ENCODE measurements at regions not wholly inside any gene's neighbourhood (a gene's known extent, or its start where the extent isn't known, plus 50 kb on each side); places are given as distances from the start of the nearest gene placed in this dataset.

- TF ChIP-seq, protein P1, sequence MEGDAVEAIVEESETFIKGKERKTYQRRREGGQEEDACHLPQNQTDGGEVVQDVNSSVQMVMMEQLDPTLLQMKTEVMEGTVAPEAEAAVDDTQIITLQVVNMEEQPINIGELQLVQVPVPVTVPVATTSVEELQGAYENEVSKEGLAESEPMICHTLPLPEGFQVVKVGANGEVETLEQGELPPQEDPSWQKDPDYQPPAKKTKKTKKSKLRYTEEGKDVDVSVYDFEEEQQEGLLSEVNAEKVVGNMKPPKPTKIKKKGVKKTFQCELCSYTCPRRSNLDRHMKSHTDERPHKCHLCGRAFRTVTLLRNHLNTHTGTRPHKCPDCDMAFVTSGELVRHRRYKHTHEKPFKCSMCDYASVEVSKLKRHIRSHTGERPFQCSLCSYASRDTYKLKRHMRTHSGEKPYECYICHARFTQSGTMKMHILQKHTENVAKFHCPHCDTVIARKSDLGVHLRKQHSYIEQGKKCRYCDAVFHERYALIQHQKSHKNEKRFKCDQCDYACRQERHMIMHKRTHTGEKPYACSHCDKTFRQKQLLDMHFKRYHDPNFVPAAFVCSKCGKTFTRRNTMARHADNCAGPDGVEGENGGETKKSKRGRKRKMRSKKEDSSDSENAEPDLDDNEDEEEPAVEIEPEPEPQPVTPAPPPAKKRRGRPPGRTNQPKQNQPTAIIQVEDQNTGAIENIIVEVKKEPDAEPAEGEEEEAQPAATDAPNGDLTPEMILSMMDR (IDR thresholded peaks at IDR 0.05): no peak
- TF ChIP-seq POLR2A (IDR thresholded peaks at IDR 0.05) (no peak), POLR2AphosphoS5 (IDR thresholded peaks at IDR 0.05) (no peak)
These were observed 272.0 kb downstream of the HHIPL2 start for GRCh38 chr1:222275729-222276465.
